ENCODE measurements at regions not wholly inside any gene's neighbourhood (a gene's known extent, or its start where the extent isn't known, plus 50 kb on each side); places are given as distances from the start of the nearest gene placed in this dataset.
A peak's percentile ranks its signal among the peaks of the same experiment; 100 is the strongest.

DNA sequence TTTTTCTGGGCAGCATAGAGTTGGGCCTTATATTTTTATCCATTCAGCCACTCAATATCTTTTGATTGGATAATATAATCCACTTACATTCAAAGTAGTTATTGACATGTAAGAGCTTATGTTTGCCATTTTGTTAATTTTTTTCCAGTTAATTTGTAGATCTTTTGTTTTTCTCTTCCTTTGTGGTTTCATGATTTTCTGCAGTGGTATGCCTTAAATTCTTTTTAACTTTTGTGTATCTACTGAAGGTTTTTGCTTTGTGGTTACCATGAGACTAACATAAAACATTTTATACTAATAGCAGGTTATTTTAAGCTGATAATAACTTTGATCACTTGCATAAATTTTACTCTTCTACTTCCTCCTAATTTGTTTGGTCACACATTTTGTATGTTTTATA lies 140.8 kb upstream of the GATB start:
- DNase-seq (ENCODE audit: low read depth) = peak; percentile 5

DNA sequence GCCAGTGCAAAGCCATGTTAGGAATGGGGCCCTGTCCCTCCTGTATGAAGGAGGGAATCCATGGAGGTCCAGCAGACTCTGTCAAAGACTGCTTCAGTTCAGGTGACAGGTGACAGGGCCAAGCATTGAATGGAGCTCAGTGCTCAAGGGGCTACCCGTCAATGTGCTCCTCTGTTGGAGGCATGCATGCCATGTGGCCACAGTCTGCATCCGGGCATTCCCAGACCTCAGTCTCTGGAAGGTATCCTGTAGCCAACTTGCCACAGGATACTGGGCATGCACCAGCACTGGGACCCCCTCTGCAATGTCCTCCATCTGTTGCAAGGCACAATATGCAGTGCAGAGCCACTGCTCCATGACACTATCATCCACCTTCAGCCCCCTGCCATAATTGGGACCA lies 136.1 kb upstream of the GATB start:
- no peak for DNase-seq (ENCODE audit: low read depth)

DNA sequence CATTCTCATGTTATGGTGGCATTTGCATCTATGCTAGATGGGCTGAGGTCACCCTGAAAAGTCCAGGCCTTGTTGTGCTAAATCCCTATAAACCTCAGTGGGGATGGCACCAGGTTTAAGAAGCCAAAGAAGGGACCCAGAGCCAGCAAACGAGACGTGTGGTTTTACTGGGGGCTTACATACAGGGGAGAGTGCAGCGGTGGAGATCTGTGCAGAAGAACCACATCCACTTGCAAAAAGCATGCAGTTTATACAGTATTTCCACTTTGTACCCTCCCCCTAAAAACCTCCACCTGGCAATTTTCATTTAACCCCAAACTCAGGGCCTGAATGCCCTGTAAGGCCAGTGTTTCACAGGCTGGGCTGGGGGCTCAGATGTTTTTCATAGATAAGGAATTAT lies 134.9 kb upstream of the GATB start:
- DNase-seq (ENCODE audit: low read depth) = no peak

DNA sequence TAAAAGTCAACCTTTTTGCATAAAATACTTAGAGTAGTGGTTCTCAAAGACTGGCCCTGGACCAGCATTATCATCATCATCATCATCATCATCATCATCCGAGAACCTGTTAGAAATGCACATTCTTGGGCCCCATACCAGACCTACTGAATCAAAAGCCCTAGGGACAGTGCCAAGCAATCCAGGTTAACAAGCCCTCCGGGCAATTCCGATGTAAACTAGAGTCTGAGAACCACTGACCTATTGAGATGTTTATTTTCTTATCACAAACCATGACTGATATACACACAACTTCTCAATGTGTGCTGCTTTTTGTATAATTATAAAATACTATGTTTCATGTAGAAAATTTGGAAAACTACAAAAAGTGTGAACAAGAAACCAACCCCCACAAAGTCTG lies 133.4 kb upstream of the GATB start:
- DNase-seq (ENCODE audit: low read depth) = no peak

DNA sequence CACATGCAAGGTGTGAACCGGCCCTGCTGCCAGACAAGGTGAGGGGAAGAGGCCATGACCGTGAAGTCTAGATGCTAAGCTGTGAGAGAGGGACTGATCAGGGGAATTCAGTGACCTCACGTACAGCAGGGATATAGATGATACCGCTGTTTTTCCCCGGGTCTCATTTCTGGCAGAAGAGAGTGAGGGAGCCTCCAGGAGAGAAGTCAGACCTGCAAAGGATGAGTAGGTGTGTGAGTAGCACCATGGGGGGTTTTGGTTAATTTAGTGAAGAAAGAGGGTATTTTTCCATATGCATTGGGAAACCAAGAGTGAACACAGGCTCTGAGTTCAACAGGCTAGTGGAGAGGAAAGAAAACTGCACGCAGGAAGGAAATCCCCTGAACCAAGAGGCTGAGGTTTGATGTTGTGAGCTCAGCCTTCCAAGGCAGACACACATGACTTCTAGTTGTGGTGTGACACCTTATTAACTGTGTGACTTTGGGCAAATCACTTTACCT lies 127.6 kb upstream of the GATB start:
- no peak for DNase-seq (ENCODE audit: low read depth)

DNA sequence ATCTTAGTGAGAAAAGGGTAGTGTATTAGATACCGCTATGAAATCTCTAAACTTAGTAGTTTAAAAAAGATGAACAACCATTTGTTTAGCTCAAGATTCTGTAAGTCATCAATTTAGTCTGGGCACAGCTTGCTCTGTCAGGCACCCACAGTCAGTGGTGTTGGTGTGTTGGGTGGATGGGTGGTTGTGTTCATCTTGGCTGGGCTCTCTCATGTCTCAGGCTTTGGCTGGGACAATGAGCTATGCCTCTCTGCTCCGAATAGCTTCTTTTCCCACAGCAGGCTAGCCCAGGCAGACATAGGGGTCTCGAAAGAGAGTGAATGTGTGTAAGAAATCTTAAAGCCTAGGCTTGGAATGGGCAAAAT lies 127.0 kb upstream of the GATB start:
- no peak for DNase-seq (ENCODE audit: low read depth)

DNA sequence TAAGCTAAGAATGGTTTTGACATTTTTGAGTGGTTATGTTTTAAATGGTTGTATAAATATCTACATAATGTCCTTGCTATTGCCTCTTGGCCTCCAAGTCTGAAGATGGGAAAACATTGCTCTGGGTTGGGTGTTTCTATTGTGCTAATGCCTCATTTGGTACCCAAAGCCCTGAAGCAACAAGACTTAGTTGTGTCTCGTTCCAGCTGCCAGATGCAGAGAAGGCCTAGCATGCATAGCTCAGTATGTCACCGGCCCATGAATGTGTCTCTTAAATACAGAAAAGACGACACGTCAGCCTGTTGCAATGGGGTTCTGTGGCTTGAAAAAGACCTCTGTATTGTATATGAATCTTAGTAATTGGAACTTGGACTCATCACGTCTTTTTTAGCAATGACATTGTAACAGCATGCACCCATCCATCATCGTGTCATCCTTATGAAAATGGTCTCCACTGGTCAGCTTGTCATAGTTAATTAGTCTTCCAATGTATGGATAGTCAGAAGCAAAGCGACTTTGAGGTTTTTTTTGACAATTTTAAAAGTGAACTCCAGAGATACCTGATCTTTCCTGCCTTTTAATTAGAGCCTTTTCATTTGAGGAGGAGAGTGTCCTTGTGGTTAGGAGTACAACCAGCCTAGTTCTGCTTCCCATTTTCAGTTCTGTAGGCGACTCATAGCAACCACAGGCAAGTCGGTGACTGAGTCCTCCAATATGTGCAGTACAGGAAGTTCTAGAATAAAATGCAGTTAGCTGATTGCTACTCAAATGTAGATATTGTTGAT lies 126.4 kb upstream of the GATB start:
- peak; percentile 70 for DNase-seq (ENCODE audit: low read depth)

DNA sequence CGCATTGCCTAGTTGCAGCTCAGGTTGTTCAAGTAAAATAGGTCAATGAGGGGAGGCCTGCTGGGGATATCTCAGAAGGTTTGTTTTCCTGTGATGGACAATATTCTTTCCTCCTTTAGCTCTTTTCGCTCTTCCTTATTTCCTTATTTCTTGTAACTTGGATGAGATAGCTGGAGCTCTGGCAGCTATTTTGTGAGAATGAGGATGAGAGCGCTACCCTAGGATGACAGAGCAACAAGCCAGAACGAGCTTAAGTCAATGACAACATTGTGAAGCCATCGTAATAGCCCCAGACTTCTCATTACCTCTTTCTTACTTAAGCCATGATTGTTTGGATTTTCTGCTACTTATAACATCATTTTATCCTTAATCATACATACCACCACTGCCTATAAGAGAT lies 124.3 kb upstream of the GATB start:
- no peak for DNase-seq (ENCODE audit: low read depth)

DNA sequence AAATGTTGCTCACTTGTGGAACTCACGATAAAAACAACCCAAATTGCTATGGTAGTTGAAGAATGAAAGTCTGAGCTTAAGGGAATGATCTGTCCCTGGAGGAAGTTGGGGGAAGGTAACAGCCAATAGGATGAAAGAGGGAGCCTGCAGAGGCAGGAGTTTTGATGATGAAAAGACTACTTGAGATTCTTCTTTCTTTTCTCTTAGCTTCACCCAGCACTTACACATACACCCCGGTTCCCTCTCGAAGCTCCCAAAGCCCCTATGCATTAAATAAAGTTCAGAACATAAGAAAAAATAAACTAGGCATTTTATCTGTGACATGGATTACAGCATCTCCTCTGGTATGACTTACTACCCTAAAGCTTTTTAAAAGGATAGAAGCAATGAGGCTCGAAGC lies 122.9 kb upstream of the GATB start:
- no peak for DNase-seq (ENCODE audit: low read depth)

DNA sequence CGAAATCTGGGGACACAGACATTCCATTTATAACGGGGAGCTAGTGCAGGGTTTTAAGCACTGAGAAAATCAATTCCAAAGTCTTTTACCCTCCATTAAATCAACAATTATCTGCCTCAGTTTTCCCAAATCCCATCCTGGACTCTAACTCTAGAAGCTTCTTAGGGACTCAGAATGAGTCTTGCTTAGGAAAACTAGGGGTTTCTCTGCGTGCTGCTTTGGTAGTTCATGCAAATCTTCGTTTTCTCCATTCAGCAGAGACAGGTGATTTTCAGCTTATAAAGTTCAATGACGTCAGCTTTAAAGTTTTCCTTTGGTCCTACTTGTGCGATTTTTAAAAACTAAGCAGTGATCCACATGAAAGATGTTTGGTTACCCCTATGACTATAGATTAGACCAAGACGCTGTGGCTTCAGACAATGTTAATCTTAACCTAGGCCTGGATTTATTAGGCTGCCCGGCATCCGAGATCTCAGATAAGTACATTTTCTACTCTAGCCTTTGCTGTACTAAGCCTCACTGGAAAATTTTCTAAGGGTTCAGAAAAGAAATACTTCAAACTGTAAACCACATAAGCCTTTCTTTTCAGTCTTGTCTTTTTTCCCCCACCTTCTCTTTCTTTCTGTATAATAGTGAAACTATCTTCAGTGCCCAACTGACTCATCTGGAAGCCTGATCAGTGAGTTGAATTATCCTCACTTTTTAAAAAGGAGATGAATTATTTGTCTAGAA lies 121.4 kb upstream of the GATB start:
- no peak for DNase-seq (ENCODE audit: low read depth)

DNA sequence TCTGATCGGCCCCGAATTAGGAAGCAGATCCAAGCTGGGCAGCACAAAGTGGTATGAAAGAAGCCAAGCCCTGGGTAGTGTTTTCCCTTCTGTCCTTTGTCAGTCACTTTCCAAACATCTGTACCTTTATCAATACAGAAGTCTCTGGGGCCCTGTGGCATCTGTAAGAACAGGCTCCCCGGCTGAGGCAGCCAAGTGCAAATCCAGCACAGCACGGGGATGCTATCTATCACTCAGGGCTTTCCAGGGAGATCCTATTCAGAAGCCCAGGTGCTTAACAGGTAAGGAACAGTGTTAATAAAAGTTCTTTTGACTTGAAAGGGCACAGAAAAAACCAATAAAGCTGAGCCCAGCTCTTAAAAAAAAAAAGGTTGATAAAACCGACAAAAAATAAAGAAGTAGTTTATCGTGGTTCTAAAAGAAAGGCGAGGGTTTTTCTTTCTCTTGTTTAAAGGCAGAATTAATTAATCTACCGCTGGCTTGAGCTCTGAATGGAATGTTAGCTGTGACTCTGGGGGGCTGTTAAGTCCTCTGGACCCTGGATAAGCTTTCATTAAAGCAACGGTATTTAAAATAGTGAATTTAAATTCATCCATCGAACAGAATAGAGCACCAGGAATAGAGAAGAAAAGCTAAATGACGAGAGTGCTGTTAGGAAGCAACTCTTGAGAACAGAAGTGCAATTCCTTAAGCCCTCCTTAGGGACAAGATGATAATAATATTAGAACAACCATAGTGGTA lies 119.1 kb upstream of the GATB start:
- no peak for DNase-seq (ENCODE audit: low read depth)

DNA sequence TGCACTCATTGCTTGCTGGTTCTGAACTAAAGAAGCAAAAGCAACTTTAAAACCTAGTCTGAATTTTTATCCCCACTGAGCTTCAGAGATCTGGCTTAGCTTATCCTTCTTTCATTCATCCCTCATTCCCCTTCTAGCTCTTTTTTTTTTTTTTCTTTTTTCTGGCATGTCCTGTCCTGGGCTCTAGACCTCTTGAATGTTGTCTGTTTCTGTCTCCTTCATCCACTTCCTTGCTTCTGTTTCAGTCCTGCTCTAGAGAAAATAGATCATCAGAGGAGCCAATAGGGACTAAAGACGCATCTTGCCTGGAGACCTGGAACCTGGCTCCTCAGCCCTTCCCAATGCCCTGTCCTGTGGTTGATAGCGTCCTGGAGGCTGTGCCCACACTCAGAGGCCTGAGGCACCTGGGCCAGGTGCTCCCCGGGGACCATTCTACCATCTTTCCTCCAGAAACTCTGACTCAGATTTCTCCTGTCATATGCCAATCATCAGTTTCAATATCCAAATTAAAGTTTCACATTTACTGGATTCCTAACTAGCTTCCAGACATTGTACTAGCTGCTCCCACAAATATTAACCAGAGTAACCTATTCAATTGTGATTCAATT lies 115.7 kb upstream of the GATB start:
- no peak for DNase-seq (ENCODE audit: low read depth)

DNA sequence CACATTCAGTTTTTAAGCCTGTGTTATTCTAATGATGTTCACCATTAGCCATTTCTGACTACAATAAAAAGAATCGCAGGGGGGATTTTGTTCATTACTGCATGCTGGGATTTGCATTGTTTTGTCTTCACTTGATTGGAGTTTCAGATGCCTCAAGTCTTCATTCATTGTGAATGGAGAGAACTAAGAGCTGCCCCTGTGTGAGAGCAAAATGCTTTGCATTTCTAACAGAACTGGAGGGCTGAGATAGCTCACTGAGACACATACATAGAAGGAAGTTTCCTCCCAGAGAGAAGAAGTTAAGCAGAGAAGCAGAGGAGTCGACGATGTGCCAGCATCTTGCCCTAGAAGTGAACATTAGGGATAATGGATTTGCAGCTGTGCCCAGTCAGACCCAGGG lies 113.5 kb upstream of the GATB start:
- no peak for DNase-seq (ENCODE audit: low read depth)

DNA sequence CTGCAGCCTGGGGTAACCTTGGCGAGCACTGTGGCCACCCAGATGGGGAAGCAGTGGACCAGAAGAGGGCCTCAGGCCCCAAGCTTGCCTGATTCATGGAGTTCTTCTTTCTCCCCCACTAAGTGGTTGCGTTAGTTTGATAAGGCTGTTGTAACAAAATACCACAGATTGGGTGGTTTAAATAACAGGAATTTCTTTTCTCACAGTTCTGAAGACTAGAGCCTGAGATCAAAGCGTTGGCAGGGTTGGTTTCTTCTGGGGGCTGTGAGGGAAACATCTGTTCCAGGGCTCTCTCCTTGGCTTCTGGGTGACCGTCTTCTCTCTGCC lies 105.7 kb upstream of the GATB start:
- DNase-seq (ENCODE audit: low read depth) = peak; percentile 63

DNA sequence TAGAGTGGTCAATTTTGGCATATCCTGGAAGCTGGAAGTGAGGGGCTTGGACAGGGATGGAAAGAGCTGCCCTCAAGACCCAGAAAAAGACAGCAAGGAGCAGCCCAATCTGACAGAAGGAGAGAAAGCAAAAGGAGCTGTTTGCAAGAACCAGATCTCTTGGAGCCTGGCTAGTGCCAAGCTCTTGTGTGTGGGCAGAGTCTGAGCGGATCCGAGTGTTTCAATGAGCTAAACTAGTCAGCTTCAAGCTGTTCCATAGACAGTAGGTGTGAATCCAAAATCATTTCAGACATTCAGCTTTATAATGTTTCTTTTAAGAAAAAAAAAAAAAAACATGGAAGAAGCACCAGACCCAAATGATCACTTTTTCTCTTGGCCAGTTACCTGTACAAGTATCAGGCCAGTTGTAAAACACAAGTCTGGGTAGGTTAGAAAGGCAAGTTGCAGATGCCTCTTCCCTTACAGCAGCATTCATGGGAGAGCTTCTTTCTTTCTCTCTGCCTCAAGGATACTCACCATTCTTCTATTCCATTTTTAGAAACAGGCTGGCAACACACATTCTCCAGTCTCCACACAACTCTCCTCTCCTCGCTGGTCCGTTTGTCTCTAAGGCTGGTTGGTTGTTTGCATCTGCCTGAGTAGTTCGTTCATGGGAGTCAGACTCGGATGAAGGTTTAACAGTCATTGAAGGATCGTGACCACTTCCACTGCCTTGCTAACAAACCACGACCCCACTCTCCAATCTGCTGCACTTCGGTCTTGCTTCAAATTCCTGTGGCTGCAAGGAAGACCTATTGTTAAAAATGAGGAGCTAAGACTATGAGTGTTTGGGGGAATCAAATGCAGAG lies 105.2 kb upstream of the GATB start:
- DNase-seq (ENCODE audit: low read depth) = no peak

DNA sequence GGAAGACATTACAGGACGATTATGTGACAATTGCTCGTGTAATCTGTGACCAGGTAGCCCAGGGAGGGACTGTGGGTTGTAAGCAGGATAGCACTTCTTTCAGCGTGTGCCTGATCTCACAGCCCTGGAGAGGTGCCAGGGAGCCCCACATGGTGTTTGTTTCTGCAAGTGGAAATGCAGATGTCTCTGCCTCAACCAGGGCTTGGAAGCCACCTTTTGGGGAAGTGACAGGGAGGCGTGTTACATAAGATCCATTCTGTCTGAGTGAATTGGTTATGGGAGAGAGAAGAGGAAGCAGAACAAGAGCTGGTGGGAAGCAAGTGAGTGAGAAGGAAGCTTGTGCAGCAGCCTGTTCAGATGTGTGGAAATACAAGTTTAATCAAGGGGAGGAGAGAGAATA lies 104.5 kb upstream of the GATB start:
- no peak for DNase-seq (ENCODE audit: low read depth)

DNA sequence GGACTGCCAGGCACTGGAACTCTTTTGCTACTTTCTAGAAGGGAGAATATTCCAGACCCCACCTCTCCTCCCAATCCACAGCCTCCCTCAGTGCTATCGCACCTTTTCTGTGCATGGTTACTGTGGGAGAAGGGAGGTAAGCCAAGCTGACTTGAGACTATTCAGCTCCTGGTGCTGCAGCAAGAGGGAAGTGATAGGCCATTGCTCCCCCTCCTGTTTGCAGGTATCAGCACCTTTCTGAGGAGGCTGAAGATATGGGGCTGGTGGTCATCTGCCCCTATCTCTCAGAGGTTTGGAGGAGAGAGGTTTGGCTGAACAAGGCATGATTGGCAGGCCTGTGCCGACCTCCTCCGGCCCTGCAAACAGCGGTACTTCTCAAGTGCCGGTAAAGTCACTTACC lies 103.3 kb upstream of the GATB start:
- DNase-seq (ENCODE audit: low read depth) = no peak

DNA sequence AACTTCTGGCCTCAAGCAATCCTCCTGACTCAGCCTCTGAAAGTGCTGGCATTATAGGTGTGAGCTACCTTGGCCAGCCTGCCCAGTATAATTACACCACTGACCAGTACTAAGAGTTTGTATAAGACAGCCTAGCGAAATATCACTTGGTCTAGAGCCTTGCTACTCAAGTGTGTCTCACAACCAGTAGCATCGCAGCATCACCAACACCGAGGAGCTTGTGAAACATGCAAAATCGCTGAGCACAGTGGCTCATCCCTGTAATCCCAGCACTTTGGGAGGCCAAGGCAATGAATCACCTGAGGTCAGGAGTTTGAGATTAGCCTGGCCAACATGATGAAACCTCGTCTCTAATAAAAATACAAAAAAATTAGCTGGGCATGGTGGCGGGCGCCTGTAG lies 102.0 kb upstream of the GATB start:
- DNase-seq (ENCODE audit: low read depth) = peak; percentile 60

DNA sequence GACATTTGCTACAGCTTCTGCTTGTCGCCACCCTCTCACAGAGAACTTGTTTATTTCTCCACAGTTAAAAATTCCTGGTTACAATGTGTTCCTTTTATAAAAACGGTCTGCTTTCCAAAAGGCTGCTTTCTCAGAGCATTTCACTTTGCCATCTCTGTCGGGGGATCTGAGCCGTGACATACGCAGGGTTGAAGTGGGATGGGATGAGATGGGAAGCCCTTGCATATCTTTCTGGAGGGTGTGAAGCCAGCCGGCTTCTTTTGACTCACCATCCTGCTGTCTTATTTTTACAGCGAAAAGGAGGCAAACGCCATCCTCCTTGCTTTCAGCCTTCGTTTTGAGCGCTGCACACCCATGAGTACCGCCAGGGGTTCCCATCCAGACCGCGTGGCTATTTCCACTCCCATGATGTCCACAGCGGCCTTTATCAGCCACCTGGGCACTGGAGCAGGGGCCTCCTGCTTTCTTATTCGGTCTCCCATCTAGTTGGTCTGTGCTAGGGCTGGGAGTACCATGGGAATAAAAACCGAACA lies 99.8 kb upstream of the GATB start:
- DNase-seq (ENCODE audit: low read depth) = no peak

DNA sequence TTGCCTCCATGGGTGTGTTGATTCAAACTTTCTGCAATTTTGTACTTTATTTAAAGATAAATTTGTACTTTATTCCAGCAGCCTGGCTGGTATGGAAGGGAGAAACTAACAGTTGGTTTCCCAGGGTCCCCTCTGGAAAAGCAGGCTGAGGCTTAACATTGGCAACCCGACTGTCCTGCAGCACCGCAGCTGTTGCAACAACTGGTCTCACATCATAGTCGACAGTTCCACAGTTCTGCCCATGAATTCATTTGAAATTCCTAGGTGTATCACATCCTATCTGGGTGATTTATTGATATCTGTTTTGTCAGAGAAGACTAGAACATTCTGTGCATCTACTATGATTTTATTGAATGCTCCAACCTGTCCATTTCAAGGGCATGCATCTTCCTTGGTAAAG lies 98.8 kb upstream of the GATB start:
- DNase-seq (ENCODE audit: low read depth) = no peak

DNA sequence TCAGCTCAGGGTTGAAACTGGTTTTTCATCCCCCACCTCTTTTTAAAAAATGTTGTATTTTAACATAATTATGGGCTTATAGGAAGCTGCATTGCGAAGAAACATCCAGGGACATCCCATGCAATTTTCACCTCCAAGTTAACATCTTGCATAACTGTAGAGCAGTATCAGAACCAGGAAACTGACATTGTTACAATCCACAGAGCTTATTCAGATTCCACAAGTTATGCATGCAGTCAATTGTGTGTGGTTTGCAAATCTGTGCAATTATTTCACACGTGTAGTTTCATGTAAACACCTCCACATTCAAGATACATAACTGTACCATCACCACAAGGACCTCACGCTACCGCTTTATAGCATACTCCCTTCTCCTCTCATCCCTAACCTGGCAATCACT lies 97.5 kb upstream of the GATB start:
- DNase-seq (ENCODE audit: low read depth) = no peak

Data from RPMI7951 (cell line).